ENCODE measurements at regions not wholly inside any gene's neighbourhood (a gene's known extent, or its start where the extent isn't known, plus 50 kb on each side); places are given as distances from the start of the nearest gene placed in this dataset.

DNA sequence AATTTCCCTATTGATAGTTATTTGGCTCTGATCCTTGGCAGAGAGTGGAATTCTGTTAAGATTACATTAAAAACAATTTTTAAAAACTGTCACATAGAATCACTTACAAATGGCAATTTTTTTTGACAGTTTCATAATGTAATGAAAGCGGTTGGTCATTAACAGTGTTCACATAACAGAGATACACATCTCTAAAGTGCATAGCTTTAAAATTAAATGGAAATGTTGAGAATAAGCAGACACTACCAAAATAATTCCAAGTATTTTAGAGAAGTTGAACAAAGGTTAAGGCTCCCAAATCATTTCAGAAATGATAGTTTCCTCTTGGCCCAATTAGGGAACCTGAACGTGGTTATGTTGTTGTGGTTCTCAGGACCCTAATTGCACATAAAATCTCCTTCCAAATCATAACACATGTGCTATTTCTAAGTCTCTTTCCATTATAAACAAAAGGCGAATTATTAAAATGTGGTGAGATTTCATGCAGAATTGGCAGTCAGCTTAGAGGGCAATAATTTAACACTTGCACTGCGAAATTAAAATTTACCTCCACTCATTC lies 528.9 kb upstream of the FZD8 start:
- Histone ChIP-seq H3K36me3 (ENCODE audit: control insufficient read depth in 2 of 4, insufficient read depth in 4 of 4, low read length in 3 of 4) (no peaks in the 10 kb centered on the region), H2AFZ (ENCODE audit: low read length) (no peak overlapping the region), H3K27ac (ENCODE audit: low read depth, low read length) (no peak overlapping the region), H3K23me2 (ENCODE audit: low read depth, low read length) (no peaks in the 10 kb centered on the region), H4K8ac (ENCODE audit: extremely low read depth, insufficient read depth, low read length) (no peak overlapping the region), H2AK5ac (ENCODE audit: low read depth, low read length) (no peak overlapping the region), H3K27me3 (replicated peaks in 1 of 4; ENCODE audit: control insufficient read depth in 3 of 4, extremely low read depth in 1 of 4, insufficient read depth in 3 of 4, low read length in 3 of 4) (no peaks in the 10 kb centered on the region), H3K14ac (ENCODE audit: insufficient read length) (no peak overlapping the region), H3K4me2 (ENCODE audit: insufficient read depth in 1 of 2, low read depth in 2 of 2, low read length in 2 of 2) (no peak overlapping the region), H3K9me3 (ENCODE audit: insufficient read depth in 2 of 2, low read depth in 1 of 2, low read length in 1 of 2) (no peaks in the 10 kb centered on the region), H3K9ac (replicated peaks in 1 of 4; ENCODE audit: extremely low read depth in 1 of 4, low read depth in 3 of 4, low read length in 3 of 4) (no peak overlapping the region), H3K4ac (replicated peaks; ENCODE audit: insufficient read length, low read depth, low read length) (no peak overlapping the region), H3K79me2 (ENCODE audit: control insufficient read depth in 1 of 2, insufficient read depth in 2 of 2, low read length in 2 of 2) (no peaks in the 10 kb centered on the region), H4K5ac (ENCODE audit: insufficient read length, low read depth, low read length) (no peak overlapping the region), H2BK120ac (replicated peaks; ENCODE audit: low read depth, low read length) (no peak overlapping the region), H2BK20ac (ENCODE audit: low read length) (no peak overlapping the region), H2BK5ac (ENCODE audit: low read depth, low read length) (no peak overlapping the region), H3K4me1 (replicated peaks in 1 of 4; ENCODE audit: control insufficient read depth in 3 of 4, insufficient read depth in 4 of 4, low read length in 3 of 4) (peaks cover 0 to 8% (median 7%) of the 10 kb centered on the region in 4 experiments; a peak in 3 of 7 replicates), H3K79me1 (ENCODE audit: low read depth, low read length) (no peaks in the 10 kb centered on the region), H2BK15ac (ENCODE audit: low read length) (no peak overlapping the region), H3K23ac (ENCODE audit: insufficient read length) (no peak overlapping the region), H3K56ac (replicated peaks; ENCODE audit: insufficient read length, low read depth, low read length) (no peak overlapping the region), H3K4me3 (ENCODE audit: extremely low read depth in 1 of 4, insufficient read depth in 2 of 4, low read depth in 3 of 4, low read length in 4 of 4) (no peak overlapping the region), H3K18ac (ENCODE audit: extremely low read depth, low read length) (no peak overlapping the region), H4K91ac (replicated peaks; ENCODE audit: insufficient read length, low read length) (no peak overlapping the region), H2BK12ac (ENCODE audit: low read depth, low read length) (no peak overlapping the region), H4K20me1 (replicated peaks in 1 of 2; ENCODE audit: control insufficient read depth in 1 of 2, insufficient read depth in 2 of 2, low read length in 2 of 2) (no peaks in the 10 kb centered on the region)
- ChIA-PET CTCF (ENCODE audit: partially characterized antibody) (no interaction called here), POLR2A (ENCODE audit: partially characterized antibody) (no interaction called here)
- TF ChIP-seq CBX5 (IDR thresholded peaks at IDR 0.05; ENCODE audit: low read depth, low read length) (no peak), EP300 (IDR thresholded peaks at IDR 0.05; ENCODE audit: borderline replicate concordance in 1 of 2, low read depth in 2 of 2, low read length in 2 of 2) (no peak)
- 74% methylated on average over 4 of the region's 4 CpGs; no CpG with 5 or more reads in 1 of the 2 experiments for WGBS, 2 experiments (ENCODE audit: extremely low coverage in 1 of 2, insufficient coverage in 1 of 2, insufficient read length in 1 of 2, insufficient replicate concordance in 2 of 2, low coverage in 1 of 2, low lambda C conversion rate in 2 of 2, missing lambda C conversion rate in 1 of 2)
- no peak for FAIRE-seq
- DNase-seq (ENCODE audit: low read depth in 1 of 2, low spot score in 2 of 2), result no peak
